GM21526 (cell line): ENCODE measurements at regions not wholly inside any gene's neighbourhood (a gene's known extent, or its start where the extent isn't known, plus 50 kb on each side); places are given as distances from the start of the nearest gene placed in this dataset.
"Not testable (repeated sequence)": the region's sequence is repeated elsewhere in the genome, so short reads cannot be mapped to it uniquely, and the experiment has no call there.

ENCODE experiments used
- ATAC-seq: cut with Tn5 transposase; IDR thresholded peaks from one replicate; pipeline ENCODE4 v1.9.1; 2021; ENCODE audit warnings: moderate library complexity; ENCODE audit not compliant: unreplicated experiment, low FRiP score

- ATAC-seq = no peak
Measured at GRCh38 chr5:154702477-154702876, 52.7 kb upstream of the LARP1 start.

- not testable (repeated sequence) for ATAC-seq
Measured at GRCh38 chr5:154701725-154702124, 53.5 kb upstream of the LARP1 start.

- ATAC-seq = no peak
Measured at GRCh38 chr5:154701181-154701580, 54.0 kb upstream of the LARP1 start.

GRCh38 chr5:154700289-154700928 lies 54.8 kb upstream of the LARP1 start:
- not testable (repeated sequence) for ATAC-seq

GRCh38 chr5:154698763-154699162 lies 56.4 kb upstream of the LARP1 start:
- ATAC-seq = no peak

- no peak for ATAC-seq
Measured at GRCh38 chr5:154697371-154697770, 57.8 kb upstream of the LARP1 start.

GRCh38 chr5:154696891-154697290 lies 58.3 kb upstream of the LARP1 start:
- ATAC-seq = no peak

- ATAC-seq = no peak
Measured at GRCh38 chr5:154694159-154694558, 61.0 kb upstream of the LARP1 start.

GRCh38 chr5:154690488-154690887 lies 64.7 kb upstream of the LARP1 start:
- no peak for ATAC-seq

GRCh38 chr5:154686490-154686889 lies 68.7 kb upstream of the LARP1 start:
- ATAC-seq = no peak

GRCh38 chr5:154683101-154683880 lies 71.9 kb upstream of the LARP1 start:
- ATAC-seq = peak; percentile 64

GRCh38 chr5:154679501-154679900 lies 75.7 kb upstream of the LARP1 start:
- no peak for ATAC-seq

- ATAC-seq = no peak
Measured at GRCh38 chr5:154677921-154678320, 77.3 kb upstream of the LARP1 start.

- no peak for ATAC-seq
Measured at GRCh38 chr5:154676508-154676907, 78.7 kb upstream of the LARP1 start.

- ATAC-seq = no peak
Measured at GRCh38 chr5:154674029-154674428, 81.1 kb upstream of the LARP1 start.

- no peak for ATAC-seq
Measured at GRCh38 chr5:154673506-154673905, 81.7 kb upstream of the LARP1 start.

- ATAC-seq = not testable (repeated sequence)
Measured at GRCh38 chr5:154669913-154670312, 85.3 kb upstream of the LARP1 start.

- no peak for ATAC-seq
Measured at GRCh38 chr5:154669402-154669801, 85.8 kb upstream of the LARP1 start.

GRCh38 chr5:154664869-154665268 lies 90.3 kb upstream of the LARP1 start:
- no peak for ATAC-seq

GRCh38 chr5:154663424-154663823 lies 91.8 kb upstream of the LARP1 start:
- no peak for ATAC-seq

- no peak for ATAC-seq
Measured at GRCh38 chr5:154654486-154655371, 100.4 kb upstream of the LARP1 start.
